ENCODE measurements at regions not wholly inside any gene's neighbourhood (a gene's known extent, or its start where the extent isn't known, plus 50 kb on each side); places are given as distances from the start of the nearest gene placed in this dataset.

DNA sequence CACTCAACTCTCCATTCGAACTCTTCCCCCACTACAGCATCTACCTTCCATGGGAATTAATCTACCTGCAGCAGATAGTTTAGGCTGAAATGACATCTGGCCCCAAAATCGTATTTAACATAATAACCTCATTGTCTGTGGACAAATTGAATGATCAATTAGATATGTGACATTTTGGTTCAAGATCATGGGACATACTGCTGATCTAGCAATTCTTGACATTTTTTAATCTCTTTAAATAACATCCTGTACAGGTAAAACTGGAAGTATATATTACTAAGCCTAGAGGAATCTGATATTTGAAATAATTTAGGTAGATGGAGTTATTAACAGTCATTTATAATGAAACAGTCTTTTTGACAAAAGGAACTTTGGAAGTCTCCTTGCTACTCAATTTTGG lies 702.5 kb downstream of the NLGN4X start:
- FAIRE-seq: no peak

- no peak for FAIRE-seq
Measured at GRCh38 chrX:5490786-5491563, 737.7 kb downstream of the NLGN4X start.

DNA sequence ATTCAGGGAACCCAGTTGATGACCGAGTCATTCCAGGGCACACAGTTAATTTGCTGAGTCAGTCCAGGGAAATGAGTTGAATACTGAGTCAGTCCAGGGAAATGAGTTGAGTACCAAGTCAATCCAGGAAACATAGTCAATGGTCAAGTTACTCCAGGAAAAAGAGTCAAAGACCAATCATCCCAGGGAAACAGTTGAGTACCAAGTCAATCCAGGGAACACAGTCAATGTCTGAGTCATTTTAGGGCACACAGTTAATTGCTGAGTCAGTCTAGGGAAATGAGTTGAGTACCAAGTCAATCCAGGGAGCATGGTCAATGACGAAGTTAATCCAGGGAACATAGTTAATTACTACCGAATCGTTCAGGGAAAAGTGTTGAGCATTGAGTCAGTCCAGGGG lies 754.4 kb downstream of the NLGN4X start:
- FAIRE-seq: no peak

DNA sequence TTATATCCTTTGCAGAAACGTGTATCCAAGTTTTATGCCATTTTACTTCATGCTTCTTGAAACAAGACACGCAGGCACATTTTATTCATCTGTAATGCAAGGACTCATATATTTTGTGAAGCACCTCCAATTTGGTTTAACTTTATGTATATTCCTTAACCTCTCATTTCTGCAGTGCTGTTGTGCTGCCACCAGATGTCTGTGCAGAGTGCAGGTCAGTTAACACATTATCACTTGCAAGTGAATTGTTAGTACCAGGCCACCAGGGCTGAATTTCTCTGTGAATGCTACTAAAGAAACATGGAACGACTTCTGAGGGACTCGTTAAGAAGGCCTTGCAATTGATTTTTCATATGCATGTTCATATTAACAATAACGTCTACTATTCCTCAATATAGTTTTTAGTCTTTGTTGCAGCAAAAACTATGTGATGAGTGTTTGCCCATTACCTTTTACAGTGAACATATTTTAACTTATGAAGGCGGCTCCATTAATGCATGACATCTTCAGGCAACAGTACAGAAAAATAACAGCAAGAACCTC lies 770.3 kb downstream of the NLGN4X start:
- no peak for FAIRE-seq

DNA sequence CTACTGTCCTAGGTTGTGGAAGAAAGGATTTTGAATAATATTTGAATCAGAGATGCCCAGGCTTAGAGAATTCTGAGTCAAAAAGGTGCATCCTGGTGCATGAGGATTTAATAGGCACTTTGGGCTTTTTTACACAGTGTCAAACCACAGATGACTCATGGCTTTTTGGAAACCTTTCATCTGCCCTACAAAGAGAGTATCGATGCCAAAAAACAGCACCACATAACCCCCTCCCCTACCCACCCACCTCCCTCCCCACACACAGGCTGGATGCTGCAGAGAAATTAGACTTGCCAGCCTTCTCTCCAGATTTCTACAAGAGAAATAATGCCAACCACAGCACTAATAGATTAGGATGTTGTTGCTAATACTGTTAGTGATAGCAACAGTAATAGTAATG lies 779.3 kb downstream of the NLGN4X start:
- no peak for FAIRE-seq

DNA sequence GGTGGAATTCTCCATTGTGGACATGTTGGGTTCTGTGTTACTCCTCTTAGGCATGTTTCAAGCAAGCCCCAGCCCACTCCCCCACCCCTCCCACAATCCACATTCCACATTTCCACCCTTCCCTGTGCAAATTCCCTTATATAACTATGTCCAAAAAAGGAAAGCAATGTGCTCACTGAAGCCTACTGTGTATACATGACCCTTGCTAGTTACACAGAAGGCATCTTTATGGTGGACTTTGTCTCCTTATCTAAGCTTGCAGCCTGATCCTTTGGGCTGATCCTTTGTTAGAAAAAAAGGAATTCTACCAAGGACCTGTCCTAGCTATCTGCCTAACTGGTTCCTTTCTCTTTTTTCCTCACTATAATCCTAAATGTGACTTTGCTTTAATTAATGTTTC lies 796.8 kb downstream of the NLGN4X start:
- FAIRE-seq: no peak

GRCh38 chrX:5425119-5425518 lies 803.5 kb downstream of the NLGN4X start:
- no peak for FAIRE-seq

- FAIRE-seq: no peak
Measured at GRCh38 chrX:5417381-5417780, 811.3 kb downstream of the NLGN4X start.

- FAIRE-seq: no peak
Measured at GRCh38 chrX:5415738-5416137, 812.9 kb downstream of the NLGN4X start.

- no peak for FAIRE-seq
Measured at GRCh38 chrX:5409106-5409505, 819.6 kb downstream of the NLGN4X start.

DNA sequence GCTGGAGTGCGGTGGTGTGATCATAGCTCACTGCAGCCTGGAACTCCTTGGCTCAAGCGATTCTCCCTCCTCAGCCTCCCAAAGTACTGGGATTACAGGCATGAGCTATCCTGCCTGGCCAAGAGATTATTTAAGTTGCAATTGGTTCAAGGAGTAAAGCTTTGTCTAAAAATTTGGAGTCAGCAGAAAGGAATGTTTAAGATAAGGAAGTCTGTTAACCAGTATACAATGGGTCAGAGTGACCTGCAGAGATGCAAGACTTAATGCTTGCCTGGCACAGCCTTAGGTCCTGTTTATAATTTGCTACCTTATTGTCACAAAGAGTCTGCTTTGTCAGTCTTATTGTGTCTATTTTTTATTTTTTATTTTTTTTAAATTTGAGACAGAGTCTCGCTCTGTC lies 826.2 kb downstream of the NLGN4X start:
- no peak for FAIRE-seq

DNA sequence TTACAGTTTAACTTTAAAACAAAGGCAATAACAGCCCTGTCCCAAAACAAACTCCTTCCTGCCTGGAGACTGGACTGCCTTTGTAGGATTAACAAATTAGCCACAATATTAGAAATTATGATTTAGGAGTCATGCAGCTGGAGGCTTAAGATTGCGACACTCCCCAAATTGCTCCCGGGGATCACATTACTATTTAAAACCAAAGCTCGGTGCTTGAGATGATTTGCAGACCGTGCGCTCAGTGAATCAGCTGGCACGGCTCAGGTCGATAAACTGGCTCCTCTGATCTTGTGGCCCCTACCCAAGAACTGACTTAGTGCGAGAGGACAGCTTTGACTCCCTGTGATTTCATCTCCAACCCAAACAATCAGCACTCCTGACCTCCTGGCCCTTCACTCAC lies 829.3 kb downstream of the NLGN4X start:
- no peak for FAIRE-seq

- FAIRE-seq: no peak
Measured at GRCh38 chrX:5397409-5397808, 831.3 kb downstream of the NLGN4X start.

DNA sequence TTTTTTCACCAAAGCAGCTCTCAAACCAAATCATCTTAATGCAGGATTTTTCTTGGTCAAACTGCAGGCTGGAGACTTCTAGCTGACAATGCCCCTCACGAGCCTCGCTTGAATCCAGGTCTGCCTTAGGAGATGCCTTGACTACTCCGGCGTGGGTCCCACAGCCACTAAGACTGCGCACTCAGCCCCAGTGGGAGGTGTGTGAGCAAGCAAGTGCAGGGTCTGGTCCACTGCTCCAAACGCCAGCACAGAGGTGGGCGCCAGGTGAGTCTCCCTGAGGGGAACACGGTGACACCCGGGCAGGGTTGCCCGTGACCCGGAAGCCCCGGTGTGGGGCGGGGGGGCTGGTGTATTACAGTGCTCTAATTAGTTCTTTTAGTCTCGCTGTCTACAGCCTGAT lies 838.3 kb downstream of the NLGN4X start:
- FAIRE-seq: no peak

DNA sequence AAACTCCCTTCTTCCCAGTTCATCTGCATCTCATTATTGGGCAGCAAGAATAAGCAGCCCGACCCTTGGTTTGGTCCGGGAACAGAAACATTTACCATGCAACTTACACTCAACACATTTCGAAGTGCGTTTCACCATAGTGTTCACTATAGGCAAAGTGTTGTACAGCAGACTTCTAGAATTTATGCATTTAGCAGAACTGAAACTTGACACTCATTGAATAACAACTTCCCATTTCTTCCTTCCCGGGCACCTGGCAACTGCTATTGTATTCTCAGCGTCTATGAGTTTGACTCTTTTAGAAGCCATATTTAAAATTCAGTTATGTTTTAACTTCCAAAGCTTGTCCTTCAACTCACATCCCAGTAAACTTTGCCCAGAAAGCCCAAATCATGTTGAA lies 840.6 kb downstream of the NLGN4X start:
- no peak for FAIRE-seq

DNA sequence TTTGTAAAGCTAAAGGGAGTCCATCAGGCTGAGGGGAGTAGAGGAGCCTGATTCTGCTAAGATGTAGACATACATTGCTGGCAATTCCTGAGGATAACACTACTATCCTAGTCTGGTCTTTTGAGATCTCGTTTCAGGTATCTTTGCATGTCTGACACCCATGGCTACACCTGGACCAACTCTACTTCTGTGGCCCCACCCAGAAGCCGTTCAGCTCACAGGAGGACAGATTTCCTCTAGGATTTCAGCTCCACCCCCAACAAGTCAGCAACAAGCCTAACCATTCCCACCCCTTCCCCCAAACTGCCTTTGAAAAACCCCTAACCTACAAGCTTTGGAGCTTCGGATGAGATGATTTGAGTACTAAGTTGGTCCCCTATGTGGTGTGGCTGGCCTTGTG lies 848.2 kb downstream of the NLGN4X start:
- FAIRE-seq: no peak

DNA sequence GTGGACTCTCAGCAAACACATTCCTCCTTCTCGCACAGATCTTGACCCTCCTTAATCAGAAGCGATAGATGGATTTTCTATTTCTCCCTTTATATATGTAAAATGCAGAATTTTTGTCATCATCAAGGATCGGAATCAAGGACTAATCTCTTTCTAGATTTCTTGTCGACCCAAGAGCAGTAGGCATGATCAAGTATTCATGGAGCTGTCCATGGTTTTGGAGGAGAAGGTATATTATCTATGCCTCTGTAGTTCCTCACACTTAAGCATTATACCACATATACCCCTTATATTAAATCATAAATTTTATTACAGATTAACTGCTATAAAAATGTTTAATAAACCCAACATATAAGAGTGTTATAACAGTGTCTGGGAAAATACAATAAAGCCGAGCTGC lies 886.8 kb downstream of the NLGN4X start:
- FAIRE-seq: no peak

DNA sequence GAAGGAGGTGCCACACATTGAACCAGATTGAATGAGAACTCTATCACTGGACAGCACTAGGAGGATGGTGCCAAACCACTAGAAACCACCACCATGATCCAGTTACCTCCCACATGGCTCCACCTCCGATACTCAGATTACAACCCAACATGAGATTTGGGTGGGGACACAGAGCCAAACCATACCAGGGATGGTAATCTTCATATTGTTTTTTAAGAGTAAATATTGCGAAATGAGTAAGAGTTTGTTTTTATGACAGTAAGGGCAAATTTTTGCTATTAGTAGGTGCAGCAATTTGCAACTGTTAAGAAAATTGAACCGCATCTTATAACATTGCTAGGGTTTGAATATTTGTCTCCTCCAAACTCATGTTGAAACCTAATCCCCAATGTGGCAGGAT lies 891.5 kb downstream of the NLGN4X start:
- FAIRE-seq: no peak

DNA sequence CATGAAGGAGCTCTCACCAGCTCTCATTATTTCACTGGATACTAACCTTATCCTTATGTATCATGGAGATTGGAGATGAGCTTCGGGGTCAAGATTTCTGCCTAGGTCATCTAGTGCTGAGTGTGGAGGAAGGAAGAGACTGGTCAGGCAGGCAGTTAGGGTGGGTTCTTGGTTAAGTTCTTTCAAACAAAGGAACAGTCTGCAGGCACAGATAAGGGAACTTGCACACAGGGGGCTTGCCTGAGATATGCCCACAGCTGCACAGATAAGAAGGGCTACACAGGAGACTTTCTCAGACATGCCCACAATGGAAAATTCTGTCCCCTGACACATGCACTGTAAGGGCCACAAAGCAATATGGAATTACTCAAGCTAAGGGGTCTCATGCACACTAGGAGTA lies 904.1 kb downstream of the NLGN4X start:
- FAIRE-seq: no peak

- FAIRE-seq: no peak
Measured at GRCh38 chrX:5314148-5314547, 914.5 kb downstream of the NLGN4X start.

GRCh38 chrX:5307416-5307815 lies 921.3 kb downstream of the NLGN4X start:
- FAIRE-seq: no peak

- no peak for FAIRE-seq
Measured at GRCh38 chrX:5306654-5307121, 922.0 kb downstream of the NLGN4X start.

- FAIRE-seq: no peak
Measured at GRCh38 chrX:5305452-5305851, 923.2 kb downstream of the NLGN4X start.

- no peak for FAIRE-seq
Measured at GRCh38 chrX:5295004-5295403, 933.7 kb downstream of the NLGN4X start.

DNA sequence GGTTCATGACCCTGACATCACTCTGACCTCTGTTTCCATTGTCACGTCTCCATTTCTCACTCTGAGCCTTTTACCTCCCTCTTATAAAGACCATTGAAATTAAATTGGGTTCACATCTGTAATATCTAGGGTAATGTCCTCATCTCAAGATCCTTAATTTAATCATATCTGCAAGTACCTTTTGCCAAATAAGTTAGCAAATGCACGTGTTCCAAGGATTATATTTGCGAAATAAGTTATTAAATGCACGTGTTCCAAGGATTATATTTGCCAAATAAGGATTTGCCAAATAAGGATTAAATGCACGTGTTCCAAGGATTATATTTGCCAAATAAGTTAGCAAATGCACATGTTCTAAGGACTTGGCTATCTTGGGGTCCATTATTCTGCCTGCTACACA lies 938.0 kb downstream of the NLGN4X start:
- FAIRE-seq: no peak
